GM19043 (cell line): ENCODE measurements at regions not wholly inside any gene's neighbourhood (a gene's known extent, or its start where the extent isn't known, plus 50 kb on each side); places are given as distances from the start of the nearest gene placed in this dataset.

ENCODE experiments used
- ATAC-seq: cut with Tn5 transposase; IDR thresholded peaks from one replicate; pipeline ENCODE4 v1.9.1; 2021; ENCODE audit warnings: low read depth; ENCODE audit not compliant: unreplicated experiment

GRCh38 chr15:62717496-62717895 lies 325.1 kb upstream of the TPM1 start:
- no peak for ATAC-seq

GRCh38 chr15:62719316-62719715 lies 323.2 kb upstream of the TPM1 start:
- ATAC-seq: no peak

GRCh38 chr15:62722237-62722636 lies 320.3 kb upstream of the TPM1 start:
- no peak for ATAC-seq

GRCh38 chr15:62726461-62726860 lies 316.1 kb upstream of the TPM1 start:
- ATAC-seq: no peak

- no peak for ATAC-seq
These were observed 315.0 kb upstream of the TPM1 start for GRCh38 chr15:62727501-62727900.

- no peak for ATAC-seq
These were observed 311.7 kb upstream of the TPM1 start for GRCh38 chr15:62730825-62731224.

- no peak for ATAC-seq
These were observed 310.5 kb upstream of the TPM1 start for GRCh38 chr15:62732078-62732477.

GRCh38 chr15:62734706-62735105 lies 307.8 kb upstream of the TPM1 start:
- ATAC-seq: no peak

- ATAC-seq: no peak
These were observed 305.8 kb upstream of the TPM1 start for GRCh38 chr15:62736756-62737155.

- no peak for ATAC-seq
These were observed 305.0 kb upstream of the TPM1 start for GRCh38 chr15:62737551-62737950.

- ATAC-seq: no peak
These were observed 303.5 kb upstream of the TPM1 start for GRCh38 chr15:62739082-62739481.

GRCh38 chr15:62739507-62739906 lies 303.0 kb upstream of the TPM1 start:
- no peak for ATAC-seq

- no peak for ATAC-seq
These were observed 302.2 kb upstream of the TPM1 start for GRCh38 chr15:62740141-62741004.

- ATAC-seq: no peak
These were observed 301.4 kb upstream of the TPM1 start for GRCh38 chr15:62741106-62741505.

GRCh38 chr15:62742409-62743171 lies 300.0 kb upstream of the TPM1 start:
- no peak for ATAC-seq

- no peak for ATAC-seq
These were observed 296.8 kb upstream of the TPM1 start for GRCh38 chr15:62745621-62746225.

GRCh38 chr15:62748196-62748595 lies 294.4 kb upstream of the TPM1 start:
- ATAC-seq: no peak

GRCh38 chr15:62749036-62749815 lies 293.3 kb upstream of the TPM1 start:
- ATAC-seq: no peak

GRCh38 chr15:62750471-62750870 lies 292.1 kb upstream of the TPM1 start:
- ATAC-seq: no peak

- no peak for ATAC-seq
These were observed 289.7 kb upstream of the TPM1 start for GRCh38 chr15:62752657-62753517.
